IPS-20b (cell line): ENCODE measurements at regions not wholly inside any gene's neighbourhood (a gene's known extent, or its start where the extent isn't known, plus 50 kb on each side); places are given as distances from the start of the nearest gene placed in this dataset.

Source experiments
- H3K27ac ChIP-seq: one replicate; pipeline ENCODE4 v1.5.1; 2013; ENCODE audit warnings: low read length
- H3K27me3 ChIP-seq: 2 replicates; pipeline ENCODE4 v1.6.1; 2013; ENCODE audit warnings: mild to moderate bottlenecking, low read length, inconsistent platforms; ENCODE audit not compliant: insufficient read depth
- H3K36me3 ChIP-seq: 2 replicates; pipeline ENCODE4 v1.6.1; 2013; ENCODE audit warnings: low read depth, mild to moderate bottlenecking, inconsistent platforms, low read length, moderate library complexity; ENCODE audit not compliant: insufficient read depth
- H3K4me1 ChIP-seq: 2 replicates; pipeline ENCODE4 v1.6.1; 2013; ENCODE audit warnings: mild to moderate bottlenecking, control low read depth, inconsistent platforms, low read length, moderate library complexity; ENCODE audit not compliant: insufficient read depth
- H3K4me3 ChIP-seq: 2 replicates; pipeline ENCODE4 v1.5.1; 2013; ENCODE audit warnings: mild to moderate bottlenecking, low read length, inconsistent platforms
- H3K9ac ChIP-seq: 2 replicates; pipeline ENCODE4 v1.6.1; 2013; ENCODE audit warnings: low read depth, mild to moderate bottlenecking, inconsistent platforms, low read length, moderate library complexity
- H3K9me3 ChIP-seq: 2 replicates; pipeline ENCODE4 v1.6.1; 2013; ENCODE audit warnings: mild to moderate bottlenecking, low read depth, low read length, inconsistent platforms; ENCODE audit not compliant: insufficient read depth

DNA sequence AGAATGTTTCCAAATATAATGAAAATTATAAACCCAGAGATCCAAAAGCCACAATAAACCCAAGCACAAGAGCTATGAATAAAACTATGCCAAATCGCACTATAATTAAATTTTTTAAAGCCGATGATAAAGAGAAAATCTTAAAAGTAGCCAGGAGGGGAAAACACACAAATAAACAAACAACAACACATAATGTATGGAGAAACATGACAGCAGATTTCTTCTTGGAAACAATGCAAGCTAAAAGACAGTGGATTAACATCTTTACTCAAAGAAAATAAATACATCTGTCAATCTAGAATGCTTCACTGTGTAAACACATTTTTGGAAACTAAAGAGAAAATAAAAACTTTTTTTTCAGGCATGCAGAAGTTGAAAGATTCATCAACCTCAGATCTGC, 53.0 kb upstream of the SMOX start:
- Histone ChIP-seq H3K4me3 (no peak overlapping the region), H3K36me3 (no peaks in the 10 kb centered on the region), H3K4me1 (no peaks in the 10 kb centered on the region), H3K27me3 (no peaks in the 10 kb centered on the region), H3K27ac (no peak overlapping the region), H3K9me3 (peaks cover 14% of the 10 kb centered on the region; the same call in 1 of the 2 replicates), H3K9ac (no peak overlapping the region)

DNA sequence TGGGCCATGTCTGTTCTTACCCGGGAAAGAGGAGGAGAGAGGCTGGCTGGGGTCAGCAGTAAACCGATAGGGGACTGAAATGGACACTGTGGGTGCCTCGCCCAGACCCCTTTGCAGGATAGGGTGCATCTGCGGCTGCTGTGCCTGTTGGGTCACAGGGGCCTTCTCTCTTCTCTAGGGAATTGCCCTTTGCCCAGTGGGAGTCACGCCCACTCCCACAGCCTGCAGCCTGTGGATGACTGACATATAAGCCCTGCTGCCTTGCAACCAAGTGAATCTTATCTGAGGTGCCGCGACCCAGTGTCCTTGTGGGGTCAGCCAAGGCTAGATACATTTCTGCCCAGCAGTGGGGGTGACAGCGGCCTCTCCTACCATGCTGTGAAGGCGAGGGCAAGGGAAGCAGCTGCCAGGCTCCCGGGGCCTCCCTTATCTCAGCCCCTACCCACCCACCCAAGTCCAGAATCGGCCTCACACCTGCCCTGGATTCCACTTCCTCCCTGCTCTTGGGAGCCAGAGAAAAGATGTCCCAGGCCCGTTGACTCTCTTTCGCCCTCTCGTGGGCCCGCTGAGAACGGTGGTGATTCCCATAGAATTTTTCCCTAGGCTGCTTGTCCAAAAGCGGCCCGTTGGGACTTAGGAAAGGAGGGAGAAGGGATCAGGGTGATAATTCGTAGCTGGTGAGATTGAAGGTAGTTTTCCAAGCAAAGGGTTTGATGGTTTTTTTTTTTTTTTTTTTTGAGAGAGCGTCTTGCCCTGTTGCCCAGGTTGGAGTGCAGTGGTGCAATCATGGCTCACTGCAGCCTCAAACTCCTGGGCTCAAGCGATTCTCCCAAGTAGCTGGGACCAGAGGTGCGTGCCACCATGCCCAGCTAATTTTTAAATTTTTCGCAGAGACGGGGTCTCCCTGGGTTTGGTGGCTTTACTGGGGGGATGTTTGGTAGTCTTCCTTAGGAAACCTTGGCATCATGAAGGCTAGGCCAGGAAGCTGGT, 56.8 kb upstream of the SMOX start:
- Histone ChIP-seq H3K9ac (no peak overlapping the region), H3K4me3 (no peak overlapping the region)

DNA sequence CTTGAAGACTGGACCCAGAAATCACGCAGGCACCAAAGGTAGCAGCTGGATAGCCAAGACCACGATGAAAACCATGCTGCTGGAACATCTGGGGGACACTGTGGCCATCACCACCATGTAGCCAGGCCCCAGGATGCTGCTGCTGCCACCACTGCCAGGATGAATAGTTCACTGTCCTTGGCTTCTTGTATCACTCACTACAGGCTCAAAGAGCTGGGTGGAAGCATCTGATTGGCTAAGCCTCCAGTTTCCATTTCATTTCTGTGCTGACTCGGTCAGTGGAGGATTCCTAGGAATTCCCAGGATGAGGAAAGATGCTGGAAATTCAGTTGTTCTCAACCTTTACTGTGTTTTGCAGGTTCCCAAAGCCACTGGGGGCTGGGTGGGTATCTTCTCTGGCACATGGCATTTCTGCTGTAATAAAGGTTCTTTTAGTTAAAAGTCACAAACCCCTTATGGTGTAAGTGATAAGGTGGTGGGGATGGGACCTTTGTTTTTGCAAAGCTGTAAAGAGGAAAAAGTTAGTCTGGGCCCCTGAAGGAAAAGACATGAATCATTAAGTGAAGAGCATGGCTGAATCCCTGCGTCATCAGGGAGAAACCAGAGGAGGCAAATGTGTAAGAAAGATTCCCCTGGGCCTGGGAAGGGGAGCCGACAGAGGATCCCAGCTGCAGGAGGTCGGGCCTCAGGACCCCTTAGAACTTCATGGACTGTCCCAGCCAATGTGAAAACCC, 57.7 kb upstream of the SMOX start:
- no peak overlapping the region for H3K9ac ChIP-seq

More for the DNA sequence above, 56.8 kb upstream of the SMOX start:
- Histone ChIP-seq H3K36me3 (no peaks in the 10 kb centered on the region), H3K4me1 (no peaks in the 10 kb centered on the region), H3K27me3 (no peaks in the 10 kb centered on the region; the same call in 1 of the 2 replicates), H3K27ac (no peak overlapping the region), H3K9me3 (peaks cover 14% of the 10 kb centered on the region; the same call in 1 of the 2 replicates)

GRCh38 chr20:4089756-4090487, 58.7 kb upstream of the SMOX start:
- H3K36me3 ChIP-seq, result no peaks in the 10 kb centered on the region
- peaks cover 4% of the 10 kb centered on the region; the same call in 1 of the 2 replicates for H3K9me3 ChIP-seq
- peaks cover 13% of the 10 kb centered on the region for H3K27me3 ChIP-seq
- H3K4me1 ChIP-seq, result no peaks in the 10 kb centered on the region; the same call in 1 of the 2 replicates
- no peak overlapping the region for H3K9ac ChIP-seq
- H3K4me3 ChIP-seq, result no peak overlapping the region
- H3K27ac ChIP-seq, result no peak overlapping the region

More for the DNA sequence above, 57.7 kb upstream of the SMOX start:
- no peaks in the 10 kb centered on the region for H3K36me3 ChIP-seq
- no peak overlapping the region for H3K27ac ChIP-seq
- H3K4me1 ChIP-seq, result no peaks in the 10 kb centered on the region
- H3K9me3 ChIP-seq, result peaks cover 14% of the 10 kb centered on the region; the same call in 1 of the 2 replicates
- no peak overlapping the region for H3K4me3 ChIP-seq
- peaks cover 8% of the 10 kb centered on the region for H3K27me3 ChIP-seq

DNA sequence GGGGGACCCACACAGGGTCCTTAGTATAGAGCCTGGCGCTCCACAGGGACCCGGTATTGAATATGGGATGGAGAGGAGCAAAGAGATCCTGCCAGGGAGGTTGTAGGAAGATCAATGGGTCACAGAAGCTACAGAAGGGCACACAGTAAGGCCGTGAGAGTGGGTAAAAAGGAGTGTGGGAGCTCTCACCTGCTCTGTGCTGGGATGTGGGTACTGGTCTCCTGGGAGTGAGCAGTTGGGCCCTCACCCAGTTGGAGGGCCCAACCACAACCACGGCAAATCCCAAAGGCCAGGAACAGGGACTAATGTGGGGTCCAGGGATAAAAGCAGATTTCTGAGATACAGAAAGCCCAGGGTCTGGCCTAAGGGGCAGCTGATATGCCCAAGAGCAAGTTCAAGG, 59.9 kb upstream of the SMOX start:
- no peaks in the 10 kb centered on the region for H3K36me3 ChIP-seq
- H3K27ac ChIP-seq, result no peak overlapping the region
- no peaks in the 10 kb centered on the region for H3K9me3 ChIP-seq
- no peak overlapping the region for H3K9ac ChIP-seq
- H3K4me3 ChIP-seq, result no peak overlapping the region
- H3K4me1 ChIP-seq, result no peaks in the 10 kb centered on the region; the same call in 1 of the 2 replicates
- H3K27me3 ChIP-seq, result peaks cover 20% of the 10 kb centered on the region

GRCh38 chr20:4087923-4088322, 60.7 kb upstream of the SMOX start:
- Histone ChIP-seq H3K27ac (no peak overlapping the region), H3K36me3 (no peaks in the 10 kb centered on the region), H3K4me3 (no peak overlapping the region), H3K9me3 (no peaks in the 10 kb centered on the region), H3K27me3 (peaks cover 24% of the 10 kb centered on the region), H3K9ac (no peak overlapping the region), H3K4me1 (peaks cover 7% of the 10 kb centered on the region; the same call in 1 of the 2 replicates)

DNA sequence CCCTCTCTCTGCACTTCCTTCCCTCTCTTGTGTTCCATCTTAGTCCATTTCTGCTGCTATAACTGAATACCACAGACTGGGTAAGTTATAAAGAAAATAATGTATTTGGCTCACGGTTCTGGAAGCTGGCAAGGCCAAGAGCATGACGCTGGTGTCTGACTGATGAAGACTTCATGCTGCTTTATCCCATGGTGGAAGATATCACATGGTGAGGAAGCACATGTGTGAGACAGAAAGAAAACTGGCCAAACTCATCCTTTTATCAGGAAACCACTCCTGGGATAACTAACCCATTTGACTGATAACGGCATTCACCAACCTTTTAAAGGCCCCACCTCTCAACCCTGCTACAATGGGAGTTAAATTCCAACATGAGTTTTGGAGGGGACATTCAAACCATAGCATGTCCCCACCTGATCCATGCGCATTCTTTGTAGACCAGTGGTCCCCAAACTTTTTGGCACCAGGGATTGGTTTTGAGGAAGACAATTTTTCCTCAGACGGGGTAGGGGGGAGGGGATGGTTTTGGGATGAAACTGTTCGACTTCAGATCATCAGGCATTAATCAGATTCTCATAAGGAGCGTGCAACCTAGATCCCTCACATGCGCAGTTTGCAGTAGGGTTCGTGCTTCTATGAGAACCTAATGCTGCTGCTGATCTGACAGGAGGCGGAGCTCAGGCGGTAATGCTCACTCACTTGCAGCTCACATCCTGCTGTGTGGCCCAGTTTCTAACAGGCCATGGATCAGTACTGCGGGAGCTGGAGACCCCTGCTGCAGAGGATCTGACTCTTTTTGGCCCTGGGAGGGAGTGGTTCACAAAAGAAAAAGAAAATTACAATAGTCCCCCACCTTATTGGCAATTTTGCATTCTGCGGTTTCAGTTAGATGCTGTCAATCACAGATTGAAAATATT, 61.6 kb upstream of the SMOX start:
- Histone ChIP-seq H3K27me3 (peaks cover 24% of the 10 kb centered on the region), H3K9me3 (no peaks in the 10 kb centered on the region), H3K4me1 (peaks cover 12% of the 10 kb centered on the region), H3K9ac (no peak overlapping the region), H3K27ac (no peak overlapping the region), H3K36me3 (no peaks in the 10 kb centered on the region), H3K4me3 (no peak overlapping the region)

GRCh38 chr20:4084721-4085120, 63.9 kb upstream of the SMOX start:
- Histone ChIP-seq H3K36me3 (no peaks in the 10 kb centered on the region), H3K9me3 (no peaks in the 10 kb centered on the region), H3K27ac (no peak overlapping the region), H3K27me3 (peaks cover 24% of the 10 kb centered on the region), H3K9ac (no peak overlapping the region), H3K4me3 (no peak overlapping the region), H3K4me1 (peaks cover 12% of the 10 kb centered on the region)

DNA sequence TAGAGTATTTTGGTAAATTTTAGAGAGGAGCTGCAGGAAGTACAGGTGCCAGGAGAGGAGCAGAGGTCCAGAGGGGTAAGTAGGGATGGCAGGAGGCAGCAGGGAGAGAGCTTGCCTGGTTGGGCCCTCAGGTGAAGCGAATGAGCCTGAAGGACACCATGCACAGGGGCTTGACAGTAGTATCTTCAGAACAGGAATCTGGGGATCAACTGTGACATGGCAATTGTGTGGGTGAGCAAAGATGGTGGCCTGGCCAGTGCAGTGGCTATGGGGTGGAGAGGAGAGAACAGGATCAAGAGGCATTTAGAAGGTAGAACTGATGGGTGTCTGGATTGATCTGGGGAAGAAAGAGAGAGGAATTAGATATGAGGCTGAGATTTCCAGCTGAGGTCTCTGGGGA, 64.5 kb upstream of the SMOX start:
- Histone ChIP-seq H3K4me3 (no peak overlapping the region), H3K36me3 (no peaks in the 10 kb centered on the region), H3K27me3 (peaks cover 24% of the 10 kb centered on the region), H3K4me1 (peaks cover 12% of the 10 kb centered on the region), H3K27ac (no peak overlapping the region), H3K9me3 (no peaks in the 10 kb centered on the region), H3K9ac (no peak overlapping the region)

- H3K36me3 ChIP-seq, result no peaks in the 10 kb centered on the region
- H3K4me3 ChIP-seq, result 0 out of 2 replicates have a peak overlapping the region, but pooled peaks have one; percentile 32
- H3K4me1 ChIP-seq, result peaks cover 12% of the 10 kb centered on the region
- no peaks in the 10 kb centered on the region for H3K9me3 ChIP-seq
- peaks cover 24% of the 10 kb centered on the region for H3K27me3 ChIP-seq
- no peak overlapping the region for H3K9ac ChIP-seq
- no peak overlapping the region for H3K27ac ChIP-seq
Observed at GRCh38 chr20:4083098-4083865, 65.3 kb upstream of the SMOX start.
